Skeletal muscle satellite cell (primary cell): ENCODE measurements at regions not wholly inside any gene's neighbourhood (a gene's known extent, or its start where the extent isn't known, plus 50 kb on each side); places are given as distances from the start of the nearest gene placed in this dataset.
"Not testable (repeated sequence)": the region's sequence is repeated elsewhere in the genome, so short reads cannot be mapped to it uniquely, and the experiment has no call there.

Experiments
- H3K27me3 ChIP-seq: 2 replicates; pipeline ENCODE4 v1.7.0; 2013; ENCODE audit warnings: low read length; ENCODE audit not compliant: control insufficient read depth, insufficient read depth
- H3K36me3 ChIP-seq: 2 replicates; pipeline ENCODE4 v1.7.0; 2013; ENCODE audit warnings: mild to moderate bottlenecking, control low read depth, low read length; ENCODE audit not compliant: insufficient read depth
- H3K4me1 ChIP-seq: 2 replicates; pipeline ENCODE4 v1.7.0; 2013; ENCODE audit warnings: low read length; ENCODE audit not compliant: control insufficient read depth, insufficient read depth
- H3K4me2 ChIP-seq: 2 replicates; pipeline ENCODE4 v1.7.0; 2013; ENCODE audit warnings: mild to moderate bottlenecking, low read length
- H3K4me3 ChIP-seq: 2 replicates; pipeline ENCODE4 v1.7.0; 2013; ENCODE audit warnings: low read length
- H3K9ac ChIP-seq: 2 replicates; pipeline ENCODE4 v1.7.0; 2013; ENCODE audit warnings: mild to moderate bottlenecking, low read depth, low read length, moderate library complexity
- H3K9me3 ChIP-seq: replicated peaks from 2 replicates; pipeline ENCODE4 v1.7.0; 2013; ENCODE audit warnings: mild to moderate bottlenecking, control low read depth, low read length

GRCh38 chr11:44421090-44421675 is 111.2 kb upstream of the ALX4 start:
- Histone ChIP-seq H3K9me3 (no peaks in the 10 kb centered on the region), H3K4me3 (no peak overlapping the region), H3K36me3 (no peaks in the 10 kb centered on the region), H3K27me3 (peaks cover 43% of the 10 kb centered on the region), H3K9ac (no peak overlapping the region), H3K4me1 (no peaks in the 10 kb centered on the region), H3K4me2 (no peak overlapping the region)

GRCh38 chr11:44423289-44423688 is 113.3 kb upstream of the ALX4 start:
- Histone ChIP-seq H3K9ac (no peak overlapping the region), H3K4me2 (no peak overlapping the region), H3K27me3 (peaks cover 55% of the 10 kb centered on the region), H3K4me3 (no peak overlapping the region), H3K4me1 (no peaks in the 10 kb centered on the region), H3K9me3 (no peaks in the 10 kb centered on the region), H3K36me3 (no peaks in the 10 kb centered on the region)

- Histone ChIP-seq H3K4me1 (no peaks in the 10 kb centered on the region), H3K36me3 (no peaks in the 10 kb centered on the region), H3K4me2 (no peak overlapping the region), H3K4me3 (no peak overlapping the region), H3K27me3 (peaks cover 51% of the 10 kb centered on the region), H3K9ac (no peak overlapping the region), H3K9me3 (no peaks in the 10 kb centered on the region)
These were observed 114.9 kb upstream of the ALX4 start for GRCh38 chr11:44424841-44425240.

- peaks cover 43% of the 10 kb centered on the region for H3K27me3 ChIP-seq
- no peak overlapping the region for H3K4me3 ChIP-seq
These were observed 116.2 kb upstream of the ALX4 start for GRCh38 chr11:44426119-44426518.

GRCh38 chr11:44426958-44427357 is 117.0 kb upstream of the ALX4 start:
- H3K36me3 ChIP-seq, result no peaks in the 10 kb centered on the region
- H3K4me3 ChIP-seq, result no peak overlapping the region
- H3K4me1 ChIP-seq, result no peaks in the 10 kb centered on the region
- no peak overlapping the region for H3K9ac ChIP-seq
- peaks cover 42% of the 10 kb centered on the region for H3K27me3 ChIP-seq
- no peaks in the 10 kb centered on the region for H3K9me3 ChIP-seq
- no peak overlapping the region for H3K4me2 ChIP-seq

More at GRCh38 chr11:44426119-44426518, 116.2 kb upstream of the ALX4 start:
- H3K9me3 ChIP-seq, result no peaks in the 10 kb centered on the region
- H3K4me2 ChIP-seq, result no peak overlapping the region
- no peaks in the 10 kb centered on the region for H3K4me1 ChIP-seq
- H3K36me3 ChIP-seq, result no peaks in the 10 kb centered on the region
- H3K9ac ChIP-seq, result no peak overlapping the region

GRCh38 chr11:44427432-44427831 is 117.5 kb upstream of the ALX4 start:
- Histone ChIP-seq H3K9ac (no peak overlapping the region), H3K4me1 (no peaks in the 10 kb centered on the region), H3K4me2 (no peak overlapping the region), H3K36me3 (no peaks in the 10 kb centered on the region), H3K4me3 (no peak overlapping the region), H3K27me3 (peaks cover 44% of the 10 kb centered on the region), H3K9me3 (no peaks in the 10 kb centered on the region)

GRCh38 chr11:44430140-44430539 is 120.2 kb upstream of the ALX4 start:
- Histone ChIP-seq H3K4me2 (no peak overlapping the region), H3K27me3 (peaks cover 53% of the 10 kb centered on the region), H3K9ac (no peak overlapping the region), H3K9me3 (no peaks in the 10 kb centered on the region), H3K4me3 (no peak overlapping the region), H3K4me1 (no peaks in the 10 kb centered on the region), H3K36me3 (no peaks in the 10 kb centered on the region)

GRCh38 chr11:44434191-44434590 is 124.3 kb upstream of the ALX4 start:
- Histone ChIP-seq H3K27me3 (peaks cover 41% of the 10 kb centered on the region), H3K36me3 (no peaks in the 10 kb centered on the region), H3K4me1 (no peaks in the 10 kb centered on the region), H3K9me3 (no peaks in the 10 kb centered on the region), H3K9ac (no peak overlapping the region), H3K4me2 (no peak overlapping the region), H3K4me3 (no peak overlapping the region)

GRCh38 chr11:44437122-44437521 is 127.2 kb upstream of the ALX4 start:
- Histone ChIP-seq H3K36me3 (no peaks in the 10 kb centered on the region), H3K4me2 (no peak overlapping the region), H3K4me3 (no peak overlapping the region), H3K4me1 (no peaks in the 10 kb centered on the region), H3K27me3 (peaks cover 28% of the 10 kb centered on the region), H3K9ac (no peak overlapping the region), H3K9me3 (no peaks in the 10 kb centered on the region)

GRCh38 chr11:44442893-44443673 is 122.4 kb upstream of the CD82 start:
- not testable (repeated sequence) for H3K4me1 ChIP-seq, H3K9ac ChIP-seq, H3K36me3 ChIP-seq, H3K4me2 ChIP-seq, H3K9me3 ChIP-seq, H3K27me3 ChIP-seq, H3K4me3 ChIP-seq

GRCh38 chr11:44443836-44444769 is 121.4 kb upstream of the CD82 start:
- H3K9me3 ChIP-seq, result no peaks in the 10 kb centered on the region
- peaks cover 16% of the 10 kb centered on the region for H3K27me3 ChIP-seq
- H3K36me3 ChIP-seq, result no peaks in the 10 kb centered on the region
- H3K4me1 ChIP-seq, result no peaks in the 10 kb centered on the region
- no peak overlapping the region for H3K4me3 ChIP-seq
- H3K4me2 ChIP-seq, result no peak overlapping the region
- H3K9ac ChIP-seq, result no peak overlapping the region
